ENCODE measurements at regions not wholly inside any gene's neighbourhood (a gene's known extent, or its start where the extent isn't known, plus 50 kb on each side); places are given as distances from the start of the nearest gene placed in this dataset.
"Not testable (repeated sequence)": the region's sequence is repeated elsewhere in the genome, so short reads cannot be mapped to it uniquely, and the experiment has no call there.

- no peaks in the 10 kb centered on the region for H3K27me3 ChIP-seq
- H3K27ac ChIP-seq = no peak overlapping the region
- no peaks in the 10 kb centered on the region for H3K36me3 ChIP-seq
- no peak overlapping the region for H3K4me3 ChIP-seq
- peaks cover 0 to under 1% of the 10 kb centered on the region in 2 donors for H3K9me3 ChIP-seq
- DNase-seq (ENCODE audit: low spot score) = no peak
- TF ChIP-seq CTCF (IDR thresholded peaks at IDR 0.05) = no peak
- H3K4me1 ChIP-seq = no peaks in the 10 kb centered on the region
Measured at GRCh38 chr10:9437131-9437530, 1382.6 kb downstream of the GATA3 start.

GRCh38 chr10:9443758-9444157, 1389.3 kb downstream of the GATA3 start:
- no peak for DNase-seq (ENCODE audit: low spot score)
- no peak for TF ChIP-seq CTCF (IDR thresholded peaks at IDR 0.05)
- H3K36me3 ChIP-seq = no peaks in the 10 kb centered on the region

GRCh38 chr10:9449530-9449929, 1395.0 kb downstream of the GATA3 start:
- Histone ChIP-seq H3K4me3 (no peak overlapping the region), H3K9me3 (no peaks in the 10 kb centered on the region), H3K4me1 (no peaks in the 10 kb centered on the region), H3K27ac (no peak overlapping the region), H3K36me3 (no peaks in the 10 kb centered on the region), H3K27me3 (no peaks in the 10 kb centered on the region)
- no peak for TF ChIP-seq CTCF (IDR thresholded peaks at IDR 0.05)
- no peak for DNase-seq (ENCODE audit: low spot score)

More at GRCh38 chr10:9443758-9444157, 1389.3 kb downstream of the GATA3 start:
- Histone ChIP-seq H3K9me3 (no peaks in the 10 kb centered on the region), H3K27me3 (no peaks in the 10 kb centered on the region), H3K4me3 (no peak overlapping the region), H3K4me1 (no peaks in the 10 kb centered on the region), H3K27ac (no peak overlapping the region)

GRCh38 chr10:9450801-9451200, 1396.3 kb downstream of the GATA3 start:
- Histone ChIP-seq H3K4me1 (no peaks in the 10 kb centered on the region), H3K27ac (no peak overlapping the region), H3K9me3 (no peaks in the 10 kb centered on the region), H3K4me3 (no peak overlapping the region), H3K27me3 (no peaks in the 10 kb centered on the region), H3K36me3 (no peaks in the 10 kb centered on the region)
- DNase-seq (ENCODE audit: low spot score) = no peak
- TF ChIP-seq CTCF (IDR thresholded peaks at IDR 0.05) = no peak

- H3K4me1 ChIP-seq = no peaks in the 10 kb centered on the region
- no peak overlapping the region for H3K27ac ChIP-seq
- H3K4me3 ChIP-seq = no peak overlapping the region
- H3K9me3 ChIP-seq = no peaks in the 10 kb centered on the region
- H3K36me3 ChIP-seq = no peaks in the 10 kb centered on the region
- no peaks in the 10 kb centered on the region for H3K27me3 ChIP-seq
- TF ChIP-seq CTCF (IDR thresholded peaks at IDR 0.05) = no peak
- DNase-seq (ENCODE audit: low spot score) = no peak
Measured at GRCh38 chr10:9451211-9451773, 1396.8 kb downstream of the GATA3 start.

GRCh38 chr10:9452056-9452455, 1397.6 kb downstream of the GATA3 start:
- H3K27me3 ChIP-seq = no peaks in the 10 kb centered on the region
- no peaks in the 10 kb centered on the region for H3K36me3 ChIP-seq
- H3K4me1 ChIP-seq = no peaks in the 10 kb centered on the region
- no peaks in the 10 kb centered on the region for H3K9me3 ChIP-seq
- no peak for TF ChIP-seq CTCF (IDR thresholded peaks at IDR 0.05)
- no peak for DNase-seq (ENCODE audit: low spot score)
- no peak overlapping the region for H3K27ac ChIP-seq
- no peak overlapping the region for H3K4me3 ChIP-seq

GRCh38 chr10:9453871-9454270, 1399.4 kb downstream of the GATA3 start:
- not testable (repeated sequence) for H3K27ac ChIP-seq; H3K36me3 ChIP-seq; H3K4me3 ChIP-seq; H3K4me1 ChIP-seq; H3K27me3 ChIP-seq; DNase-seq (ENCODE audit: low spot score); H3K9me3 ChIP-seq

All from right atrium auricular region (tissue), 2 donors.